GM18505 (cell line): ENCODE measurements at regions not wholly inside any gene's neighbourhood (a gene's known extent, or its start where the extent isn't known, plus 50 kb on each side); places are given as distances from the start of the nearest gene placed in this dataset.
"Not testable (repeated sequence)": the region's sequence is repeated elsewhere in the genome, so short reads cannot be mapped to it uniquely, and the experiment has no call there.

Experiments
- ATAC-seq: cut with Tn5 transposase; IDR thresholded peaks from one replicate; pipeline ENCODE4 v1.9.1; 2021; ENCODE audit not compliant: unreplicated experiment
- POLR2A ChIP-seq: IDR thresholded peaks from 4 replicates; pipeline ENCODE4 v1.6.1; 2011; ENCODE audit warnings: borderline replicate concordance; ENCODE audit not compliant: insufficient read depth, insufficient read length; ENCODE audit errors: extremely low read depth

GRCh38 chr6:90677440-90677839 is 90.6 kb upstream of the MAP3K7 start:
- ATAC-seq, result no peak
- no peak for TF ChIP-seq POLR2A

GRCh38 chr6:90676516-90677300 is 89.8 kb upstream of the MAP3K7 start:
- ATAC-seq, result no peak
- TF ChIP-seq POLR2A, result no peak

GRCh38 chr6:90675107-90675506 is 88.2 kb upstream of the MAP3K7 start:
- ATAC-seq, result not testable (repeated sequence)

GRCh38 chr6:90674077-90674476 is 87.2 kb upstream of the MAP3K7 start:
- not testable (repeated sequence) for ATAC-seq

GRCh38 chr6:90669846-90670245 is 83.0 kb upstream of the MAP3K7 start:
- no peak for ATAC-seq
- no peak for TF ChIP-seq POLR2A

GRCh38 chr6:90669420-90669819 is 82.5 kb upstream of the MAP3K7 start:
- no peak for TF ChIP-seq POLR2A
- no peak for ATAC-seq

GRCh38 chr6:90668141-90668540 is 81.3 kb upstream of the MAP3K7 start:
- no peak for TF ChIP-seq POLR2A
- ATAC-seq, result no peak

- no peak for TF ChIP-seq POLR2A
- ATAC-seq, result no peak
Observed at GRCh38 chr6:90663873-90664272, 77.0 kb upstream of the MAP3K7 start.

- ATAC-seq, result no peak
- no peak for TF ChIP-seq POLR2A
Observed at GRCh38 chr6:90663106-90663505, 76.2 kb upstream of the MAP3K7 start.

GRCh38 chr6:90660931-90661330 is 74.1 kb upstream of the MAP3K7 start:
- ATAC-seq, result no peak
- no peak for TF ChIP-seq POLR2A

GRCh38 chr6:90658497-90658896 is 71.6 kb upstream of the MAP3K7 start:
- TF ChIP-seq POLR2A, result no peak
- no peak for ATAC-seq

- ATAC-seq, result no peak
- TF ChIP-seq POLR2A, result no peak
Observed at GRCh38 chr6:90656325-90656724, 69.5 kb upstream of the MAP3K7 start.

GRCh38 chr6:90654806-90655205 is 67.9 kb upstream of the MAP3K7 start:
- TF ChIP-seq POLR2A, result no peak
- no peak for ATAC-seq

- no peak for TF ChIP-seq POLR2A
- no peak for ATAC-seq
Observed at GRCh38 chr6:90654166-90654565, 67.3 kb upstream of the MAP3K7 start.

- ATAC-seq, result no peak
- no peak for TF ChIP-seq POLR2A
Observed at GRCh38 chr6:90653750-90654149, 66.9 kb upstream of the MAP3K7 start.
